HL-60 (cell line): ENCODE measurements at regions not wholly inside any gene's neighbourhood (a gene's known extent, or its start where the extent isn't known, plus 50 kb on each side); places are given as distances from the start of the nearest gene placed in this dataset.
"Not testable (repeated sequence)": the region's sequence is repeated elsewhere in the genome, so short reads cannot be mapped to it uniquely, and the experiment has no call there.

Source experiments
- CTCF ChIP-seq: IDR thresholded peaks from one replicate; pipeline ENCODE4 v1.5.1; 2011; ENCODE audit warnings: low read length, control low read depth, inconsistent platforms; ENCODE audit not compliant: insufficient read depth
- GABPA ChIP-seq: IDR thresholded peaks from 2 replicates; pipeline ENCODE4 v1.6.1; 2012; ENCODE audit warnings: low read depth
- POLR2AphosphoS5 ChIP-seq: IDR thresholded peaks from 2 replicates; pipeline ENCODE4 v1.6.1; 2012; ENCODE audit warnings: low read depth
- REST ChIP-seq: IDR thresholded peaks from 2 replicates; pipeline ENCODE4 v1.6.1; 2012; ENCODE audit warnings: low read depth; ENCODE audit not compliant: insufficient replicate concordance
- SPI1 ChIP-seq: IDR thresholded peaks from 2 replicates; pipeline ENCODE4 v1.6.1; 2012; ENCODE audit warnings: low read depth, mild to moderate bottlenecking, borderline replicate concordance

- not testable (repeated sequence) for TF ChIP-seq CTCF, POLR2AphosphoS5, SPI1, GABPA, REST
Observed at GRCh38 chr6:57813271-57814075, 496.0 kb downstream of the PRIM2 start.
